ENCODE measurements at regions not wholly inside any gene's neighbourhood (a gene's known extent, or its start where the extent isn't known, plus 50 kb on each side); places are given as distances from the start of the nearest gene placed in this dataset.
"Not testable (repeated sequence)": the region's sequence is repeated elsewhere in the genome, so short reads cannot be mapped to it uniquely, and the experiment has no call there.

GRCh38 chr10:38365917-38366316 is 271.8 kb downstream of the ZNF37A start:
- not testable (repeated sequence) for H3K27me3 ChIP-seq; H3K36me3 ChIP-seq; H3K9me3 ChIP-seq; H3K4me3 ChIP-seq (ENCODE audit: low read depth, low read length); H3K4me1 ChIP-seq
- DNase-seq = peak; percentile 20
- peak; percentile 30 for TF ChIP-seq CTCF (IDR thresholded peaks at IDR 0.05; ENCODE audit: low read depth, low read length)

- H3K27me3 ChIP-seq; H3K4me3 ChIP-seq (ENCODE audit: low read depth, low read length); H3K4me1 ChIP-seq; H3K36me3 ChIP-seq; H3K9me3 ChIP-seq; DNase-seq: not testable (repeated sequence)
These were observed 289.7 kb downstream of the ZNF37A start for GRCh38 chr10:38383800-38384199.

GRCh38 chr10:38386869-38387268 is 292.7 kb downstream of the ZNF37A start:
- H3K4me3 ChIP-seq (ENCODE audit: low read depth, low read length); H3K4me1 ChIP-seq; DNase-seq; H3K27me3 ChIP-seq; H3K36me3 ChIP-seq; H3K9me3 ChIP-seq: not testable (repeated sequence)

GRCh38 chr10:38390725-38391124 is 296.6 kb downstream of the ZNF37A start:
- peak; percentile 14; the same call in 1 of the 2 replicates for TF ChIP-seq CTCF (IDR thresholded peaks at IDR 0.05; ENCODE audit: low read depth, low read length)
- H3K9me3 ChIP-seq; H3K4me1 ChIP-seq; H3K36me3 ChIP-seq; H3K4me3 ChIP-seq (ENCODE audit: low read depth, low read length); DNase-seq; H3K27me3 ChIP-seq: not testable (repeated sequence)

GRCh38 chr10:38395465-38395864 is 301.3 kb downstream of the ZNF37A start:
- not testable (repeated sequence) for DNase-seq; H3K27me3 ChIP-seq; H3K4me3 ChIP-seq (ENCODE audit: low read depth, low read length); H3K36me3 ChIP-seq; H3K4me1 ChIP-seq; H3K9me3 ChIP-seq

GRCh38 chr10:38396178-38396954 is 302.2 kb downstream of the ZNF37A start:
- DNase-seq; H3K36me3 ChIP-seq; H3K4me1 ChIP-seq; H3K27me3 ChIP-seq; H3K4me3 ChIP-seq (ENCODE audit: low read depth, low read length); H3K9me3 ChIP-seq: not testable (repeated sequence)

GRCh38 chr10:38401565-38401964 is 307.4 kb downstream of the ZNF37A start:
- not testable (repeated sequence) for H3K36me3 ChIP-seq; DNase-seq; H3K9me3 ChIP-seq; H3K27me3 ChIP-seq; H3K4me3 ChIP-seq (ENCODE audit: low read depth, low read length); H3K4me1 ChIP-seq

- peak overlapping the region; percentile 61 for H3K4me3 ChIP-seq (ENCODE audit: low read depth, low read length)
- H3K4me1 ChIP-seq, H3K36me3 ChIP-seq, H3K9me3 ChIP-seq, H3K27me3 ChIP-seq: not testable (repeated sequence)
- peak; percentile 90 for DNase-seq
These were observed 308.6 kb downstream of the ZNF37A start for GRCh38 chr10:38402442-38403346.

GRCh38 chr10:38403347-38404117 is 309.4 kb downstream of the ZNF37A start:
- H3K36me3 ChIP-seq, H3K27me3 ChIP-seq, H3K4me1 ChIP-seq, H3K9me3 ChIP-seq, DNase-seq: not testable (repeated sequence)
- peak overlapping the region; percentile 54 for H3K4me3 ChIP-seq (ENCODE audit: low read depth, low read length)

- not testable (repeated sequence) for DNase-seq; H3K36me3 ChIP-seq; H3K9me3 ChIP-seq; H3K4me1 ChIP-seq; H3K27me3 ChIP-seq; H3K4me3 ChIP-seq (ENCODE audit: low read depth, low read length)
These were observed 329.5 kb downstream of the ZNF37A start for GRCh38 chr10:38423634-38424033.

GRCh38 chr10:38430242-38430641 is 336.1 kb downstream of the ZNF37A start:
- not testable (repeated sequence) for H3K9me3 ChIP-seq; H3K4me3 ChIP-seq (ENCODE audit: low read depth, low read length); DNase-seq; H3K4me1 ChIP-seq; H3K27me3 ChIP-seq; H3K36me3 ChIP-seq

- not testable (repeated sequence) for H3K4me3 ChIP-seq (ENCODE audit: low read depth, low read length); H3K27me3 ChIP-seq; H3K36me3 ChIP-seq; H3K4me1 ChIP-seq; H3K9me3 ChIP-seq; DNase-seq
These were observed 343.2 kb downstream of the ZNF37A start for GRCh38 chr10:38437359-38437758.

Measured in BE2C (cell line).